ENCODE measurements at regions not wholly inside any gene's neighbourhood (a gene's known extent, or its start where the extent isn't known, plus 50 kb on each side); places are given as distances from the start of the nearest gene placed in this dataset.

DNA sequence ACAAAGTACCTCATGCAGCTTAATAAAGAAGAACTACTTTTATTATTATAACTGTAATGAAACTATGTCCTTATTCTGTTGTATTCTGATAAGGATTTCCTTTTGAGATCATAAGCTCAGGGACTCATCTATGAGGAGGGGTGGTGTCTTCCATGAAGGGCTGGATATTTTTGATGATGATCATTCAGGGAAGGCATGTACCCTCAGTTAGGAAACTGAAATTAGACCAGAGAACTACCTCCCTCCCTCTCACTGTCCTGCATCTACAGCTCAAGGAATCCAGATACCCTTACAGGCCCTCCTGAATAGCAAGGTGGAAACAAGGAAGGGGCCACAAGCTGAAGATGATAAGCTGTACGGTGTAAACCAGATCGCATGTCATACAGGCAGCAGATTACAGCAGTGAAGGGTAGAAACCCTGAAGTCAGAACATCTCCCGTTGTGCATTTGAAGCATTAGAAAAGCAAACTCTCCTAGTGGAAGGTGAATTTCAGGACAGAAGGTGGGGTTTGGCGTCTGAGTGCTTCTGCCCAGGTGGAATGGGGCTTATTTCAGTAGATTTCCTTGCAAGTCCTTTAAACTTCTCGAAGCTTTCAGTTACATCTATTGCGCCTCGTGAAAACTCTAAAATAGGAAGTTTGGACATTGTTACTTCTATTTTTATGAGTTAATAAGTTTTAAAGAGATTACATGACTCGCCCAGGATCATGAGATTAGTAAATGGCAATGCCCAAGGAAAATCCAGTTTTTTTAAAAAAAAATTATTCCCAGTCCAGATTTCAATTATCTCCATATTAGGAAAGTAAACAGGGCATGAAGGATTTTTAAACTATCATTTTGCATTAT lies 101.1 kb upstream of the HNRNPU start:
- Histone ChIP-seq H3K4me3 (no peak overlapping the region), H3K36me3 (no peaks in the 10 kb centered on the region), H3K27ac (peak overlapping the region; percentile 77 to 84 (median 78)), H3K9me3 (no peaks in the 10 kb centered on the region), H3K4me1 (peaks cover 59 to 61% of the 10 kb centered on the region in 2 donors), H3K27me3 (no peaks in the 10 kb centered on the region)
- intact Hi-C loops (cut with DNase I; ENCODE audit: low total_unique reads): loop anchor here (5.0 kb wide), 1 partner anchor 1602 kb away; the partner anchor contains the start of genes CNST and TFB2M
- DNase-seq (no peak), ATAC-seq (peak; percentile 31 to 41)
- TF ChIP-seq, protein P1, sequence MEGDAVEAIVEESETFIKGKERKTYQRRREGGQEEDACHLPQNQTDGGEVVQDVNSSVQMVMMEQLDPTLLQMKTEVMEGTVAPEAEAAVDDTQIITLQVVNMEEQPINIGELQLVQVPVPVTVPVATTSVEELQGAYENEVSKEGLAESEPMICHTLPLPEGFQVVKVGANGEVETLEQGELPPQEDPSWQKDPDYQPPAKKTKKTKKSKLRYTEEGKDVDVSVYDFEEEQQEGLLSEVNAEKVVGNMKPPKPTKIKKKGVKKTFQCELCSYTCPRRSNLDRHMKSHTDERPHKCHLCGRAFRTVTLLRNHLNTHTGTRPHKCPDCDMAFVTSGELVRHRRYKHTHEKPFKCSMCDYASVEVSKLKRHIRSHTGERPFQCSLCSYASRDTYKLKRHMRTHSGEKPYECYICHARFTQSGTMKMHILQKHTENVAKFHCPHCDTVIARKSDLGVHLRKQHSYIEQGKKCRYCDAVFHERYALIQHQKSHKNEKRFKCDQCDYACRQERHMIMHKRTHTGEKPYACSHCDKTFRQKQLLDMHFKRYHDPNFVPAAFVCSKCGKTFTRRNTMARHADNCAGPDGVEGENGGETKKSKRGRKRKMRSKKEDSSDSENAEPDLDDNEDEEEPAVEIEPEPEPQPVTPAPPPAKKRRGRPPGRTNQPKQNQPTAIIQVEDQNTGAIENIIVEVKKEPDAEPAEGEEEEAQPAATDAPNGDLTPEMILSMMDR (IDR thresholded peaks at IDR 0.05 in 4 of 5, conservative IDR thresholded peaks at IDR 0.05 in 1 of 5): no peak
- TF ChIP-seq POLR2A (IDR thresholded peaks at IDR 0.05): no peak
- in situ Hi-C loops (cut with MboI; ENCODE audit: low sequenced_read_pairs in 4 of 4): loop anchor here (5.0 to 25.0 kb wide), 6 partner anchors 43 to 313 kb away; partner anchors contain the start of genes HNRNPU (in 3 of the 4) and DESI2 (in 2 of the 4)

DNA sequence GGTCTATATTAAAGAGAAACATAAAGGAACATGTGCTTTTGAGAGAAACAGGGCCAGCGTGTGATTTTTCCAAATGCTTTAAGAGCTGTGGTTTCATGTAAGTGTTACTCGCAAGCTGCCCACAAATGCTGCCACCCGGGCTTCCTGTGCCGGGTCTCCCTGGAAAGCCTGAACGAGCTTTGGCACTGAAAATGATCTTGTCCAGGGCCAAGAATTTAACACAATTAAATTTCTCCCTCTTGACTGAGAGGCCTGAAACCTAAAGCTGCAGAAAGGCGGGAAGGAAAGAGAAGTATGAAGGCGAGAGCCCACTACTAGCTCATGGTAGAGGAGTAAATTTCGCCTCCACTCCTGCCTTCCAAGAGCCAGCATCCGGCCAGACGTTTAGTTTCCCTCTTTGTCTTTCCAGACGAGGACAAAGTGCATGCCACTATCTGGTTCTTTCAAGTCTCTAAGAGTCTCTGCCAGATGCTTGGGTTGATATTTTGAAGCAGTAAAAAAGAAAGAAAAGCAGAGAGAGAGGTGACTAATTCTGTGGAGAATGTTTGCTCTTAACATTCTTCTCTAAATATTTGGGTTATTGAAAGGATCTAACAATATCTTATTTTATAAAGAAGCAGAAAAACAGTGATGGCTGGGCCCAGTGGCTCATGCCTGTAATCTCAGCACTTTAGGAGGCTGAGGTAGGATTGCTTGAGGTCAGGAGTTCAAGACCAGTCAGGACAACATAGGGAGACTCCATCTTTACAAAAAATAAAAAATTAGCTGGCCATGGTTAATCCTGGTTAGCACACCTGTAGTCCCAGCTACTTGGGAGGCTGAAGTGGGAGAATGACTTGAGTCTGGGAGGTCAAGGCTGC lies 100.0 kb upstream of the HNRNPU start:
- in situ Hi-C loops (cut with MboI; ENCODE audit: low sequenced_read_pairs in 4 of 4): loop anchor here (10.0 to 25.0 kb wide), 3 partner anchors 100 to 310 kb away; partner anchors contain the start of genes HNRNPU (in 3 of the 4) and DESI2 (in 1 of the 4)
- Histone ChIP-seq H3K9me3 (no peaks in the 10 kb centered on the region), H3K27ac (peak overlapping the region; percentile 77 to 84 (median 78)), H3K4me1 (peaks cover 59 to 61% of the 10 kb centered on the region in 2 donors), H3K36me3 (no peaks in the 10 kb centered on the region), H3K27me3 (no peaks in the 10 kb centered on the region), H3K4me3 (no peak overlapping the region)
- intact Hi-C loops (cut with DNase I; ENCODE audit: low total_unique reads): no loop called here
- DNase-seq: no peak
- no peak for ATAC-seq
- TF ChIP-seq POLR2A (IDR thresholded peaks at IDR 0.05): no peak
- TF ChIP-seq, protein P1 (IDR thresholded peaks at IDR 0.05 in 4 of 5, conservative IDR thresholded peaks at IDR 0.05 in 1 of 5): no peak

DNA sequence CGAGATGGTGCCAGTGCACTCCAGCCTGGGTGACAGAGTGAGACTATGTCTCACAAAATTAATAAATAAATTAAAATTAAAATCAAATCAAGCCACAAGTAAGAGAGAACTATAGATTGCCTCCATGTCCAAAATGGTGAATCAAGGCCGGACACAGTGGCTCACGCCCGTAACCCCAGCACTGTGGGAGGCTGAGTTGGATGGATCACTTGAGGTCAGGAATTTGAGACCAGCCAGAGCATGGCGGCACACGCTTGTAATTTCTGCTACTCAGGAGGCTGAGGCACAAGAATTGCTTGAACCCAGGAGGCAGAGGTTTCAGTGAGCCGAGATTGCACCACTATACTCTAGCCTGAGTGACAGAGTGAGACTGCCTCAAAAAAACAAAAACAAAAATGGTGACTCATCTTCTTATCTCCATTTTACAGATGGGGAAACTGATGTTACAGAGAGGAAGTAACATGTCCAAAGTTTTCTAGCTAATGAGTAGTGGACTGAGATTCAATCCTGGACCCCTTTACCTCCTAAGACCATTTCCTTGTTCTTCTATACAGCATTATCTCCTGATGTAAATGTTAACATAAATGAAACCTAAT lies 99.0 kb upstream of the HNRNPU start:
- no peak overlapping the region for H3K4me3 ChIP-seq
- intact Hi-C loops (cut with DNase I; ENCODE audit: low total_unique reads): no loop called here

DNA sequence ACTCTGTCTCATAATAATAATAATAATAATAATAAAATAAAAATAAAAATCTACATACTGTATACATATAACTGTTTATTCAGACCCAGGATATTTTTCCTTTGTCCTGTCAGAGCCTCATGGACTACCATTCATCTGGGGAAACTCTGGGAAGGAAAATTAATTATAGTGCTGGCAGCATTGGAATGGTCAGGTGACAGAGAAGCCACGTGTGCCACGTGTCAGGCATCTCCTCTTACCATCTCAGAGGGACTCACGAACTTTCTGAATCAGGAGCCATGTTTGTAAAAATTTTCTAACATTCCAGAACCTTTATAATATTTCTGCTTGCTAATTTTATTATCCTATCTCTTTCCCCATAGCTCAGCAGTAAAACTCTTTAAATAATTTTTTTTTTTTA lies 97.8 kb upstream of the HNRNPU start:
- ATAC-seq (peak; percentile 71 to 81), DNase-seq (peak in 1 of 2 donors; percentile 62)
- TF ChIP-seq, protein P1 (IDR thresholded peaks at IDR 0.05 in 4 of 5, conservative IDR thresholded peaks at IDR 0.05 in 1 of 5): no peak
- no peak for TF ChIP-seq POLR2A (IDR thresholded peaks at IDR 0.05)
- no peak overlapping the region for H3K4me3 ChIP-seq
- H3K9me3 ChIP-seq: no peaks in the 10 kb centered on the region
- peaks cover 48 to 51% of the 10 kb centered on the region in 2 donors for H3K4me1 ChIP-seq
- H3K36me3 ChIP-seq: no peaks in the 10 kb centered on the region
- in situ Hi-C loops (cut with MboI; ENCODE audit: low sequenced_read_pairs in 4 of 4) (loop anchor here (10.0 to 25.0 kb wide), 3 partner anchors 97 to 307 kb away; partner anchors contain the start of genes HNRNPU (in 3 of the 4) and DESI2 (in 1 of the 4)), intact Hi-C loops (cut with DNase I; ENCODE audit: low total_unique reads) (no loop called here)
- no peaks in the 10 kb centered on the region for H3K27me3 ChIP-seq
- peak overlapping the region; percentile 77 to 84 (median 78) for H3K27ac ChIP-seq

More for the DNA sequence above, 99.0 kb upstream of the HNRNPU start:
- H3K27me3 ChIP-seq: no peaks in the 10 kb centered on the region
- H3K27ac ChIP-seq: peak overlapping the region; percentile 77 to 84 (median 78)
- TF ChIP-seq, protein P1 (IDR thresholded peaks at IDR 0.05 in 4 of 5, conservative IDR thresholded peaks at IDR 0.05 in 1 of 5): no peak
- TF ChIP-seq POLR2A (IDR thresholded peaks at IDR 0.05): no peak
- H3K4me1 ChIP-seq: peaks cover 52% of the 10 kb centered on the region in 2 donors
- ATAC-seq (no peak), DNase-seq (no peak)
- no peaks in the 10 kb centered on the region for H3K9me3 ChIP-seq
- in situ Hi-C loops (cut with MboI; ENCODE audit: low sequenced_read_pairs in 4 of 4): loop anchor here (10.0 to 25.0 kb wide), 3 partner anchors 99 to 309 kb away; partner anchors contain the start of genes HNRNPU (in 3 of the 4) and DESI2 (in 1 of the 4)
- no peaks in the 10 kb centered on the region for H3K36me3 ChIP-seq
